ENCODE measurements at regions not wholly inside any gene's neighbourhood (a gene's known extent, or its start where the extent isn't known, plus 50 kb on each side); places are given as distances from the start of the nearest gene placed in this dataset.

DNA sequence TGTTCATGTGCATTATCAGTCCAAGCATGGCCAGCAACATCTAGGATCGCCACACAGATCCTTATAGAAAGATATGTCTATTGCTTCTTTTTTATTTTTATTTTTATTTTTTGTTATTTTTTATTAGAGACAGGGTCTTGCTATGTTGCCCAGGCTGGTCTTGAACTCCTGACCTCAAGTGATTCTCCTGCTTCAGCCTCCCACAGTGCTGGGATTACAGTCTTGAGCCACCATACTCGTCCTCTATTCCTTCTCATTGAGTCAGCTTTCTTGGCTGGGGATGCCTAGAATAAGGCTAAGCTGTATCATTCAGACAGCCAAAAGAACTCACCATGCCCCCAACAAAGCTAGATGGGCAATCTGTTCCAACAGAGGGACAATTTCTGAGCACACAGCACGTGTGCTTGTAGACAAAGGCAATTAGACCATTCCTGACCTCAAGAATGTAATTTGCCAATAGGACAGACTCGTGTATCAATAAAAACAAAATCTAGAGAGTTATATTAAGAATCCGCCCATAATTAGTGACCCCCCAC, 264.0 kb upstream of the NEBL start:
- no peaks in the 10 kb centered on the region for H3K4me1 ChIP-seq (ENCODE audit: control insufficient read depth, insufficient read depth, low read depth, low read length)
- 65% methylated on average over 4 of the region's 5 CpGs for WGBS
- H3K14ac ChIP-seq (ENCODE audit: low read length in 2 of 2) = no peak overlapping the region

DNA sequence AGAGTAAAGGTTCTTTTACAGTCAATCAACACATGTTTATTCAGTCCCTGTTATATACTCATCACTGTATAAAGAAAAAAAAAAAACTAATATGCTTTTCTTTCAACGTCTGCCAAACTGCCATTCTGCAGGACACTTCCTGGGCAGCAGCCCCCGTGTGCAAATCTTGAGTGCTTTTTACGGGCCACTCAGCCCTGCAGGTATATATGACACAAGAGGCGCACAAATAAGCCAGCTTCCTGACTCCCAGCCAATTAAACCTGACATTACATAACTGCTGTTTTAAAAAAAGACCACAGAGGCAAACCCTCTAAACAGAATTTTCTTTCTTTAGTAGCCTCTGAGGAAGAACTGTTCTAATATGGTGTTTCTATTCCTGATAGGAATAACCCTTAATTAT, 263.0 kb upstream of the NEBL start:
- no peaks in the 10 kb centered on the region for H3K79me1 ChIP-seq (replicated peaks; ENCODE audit: low read length, poor library complexity, severe bottlenecking)
- WGBS = 74% methylated on average over 4 of the region's 4 CpGs
- peaks cover 3% of the 10 kb centered on the region for H3K9me3 ChIP-seq (ENCODE audit: control insufficient read depth, low read length)
- H3K23ac ChIP-seq (ENCODE audit: low read length in 2 of 2) = no peak overlapping the region
- H3K4me3 ChIP-seq (ENCODE audit: insufficient read depth in 1 of 2, low read depth in 1 of 2, low read length in 2 of 2) = no peak overlapping the region
- H3K18ac ChIP-seq (ENCODE audit: low read depth in 1 of 2, low read length in 2 of 2) = no peak overlapping the region
- DNase-seq = no peak
- no peak overlapping the region for H2BK15ac ChIP-seq (ENCODE audit: low read depth, poor library complexity, severe bottlenecking)
- peaks cover 9 to 18% of the 10 kb centered on the region in 2 experiments for H3K27me3 ChIP-seq (ENCODE audit: control insufficient read depth in 1 of 2, insufficient read depth in 1 of 2, low read length in 2 of 2)
- no peak overlapping the region for H2BK5ac ChIP-seq (ENCODE audit: low read depth, low read length, poor library complexity, severe bottlenecking)
- no peaks in the 10 kb centered on the region for H3K36me3 ChIP-seq (ENCODE audit: control insufficient read depth in 1 of 2, insufficient read depth in 2 of 2, low read depth in 1 of 2, low read length in 2 of 2)
- H2BK12ac ChIP-seq (ENCODE audit: low read length in 2 of 2) = no peak overlapping the region
- H3K9ac ChIP-seq (ENCODE audit: low read length) = no peak overlapping the region
- H3K4ac ChIP-seq (ENCODE audit: low read depth in 1 of 2, low read length in 2 of 2) = no peak overlapping the region
- no peak overlapping the region for H2AK5ac ChIP-seq (ENCODE audit: low read length, severe bottlenecking)
- H3K4me1 ChIP-seq (ENCODE audit: control insufficient read depth, insufficient read depth, low read depth, low read length) = no peaks in the 10 kb centered on the region
- H3K4me2 ChIP-seq (ENCODE audit: low read length, poor library complexity, severe bottlenecking) = no peak overlapping the region
- no peak overlapping the region for H3K27ac ChIP-seq (ENCODE audit: low read length, poor library complexity, severe bottlenecking)
- no peak overlapping the region for H2AFZ ChIP-seq (ENCODE audit: low read depth, low read length)
- H2BK120ac ChIP-seq (ENCODE audit: low read depth, low read length) = no peak overlapping the region
- H4K8ac ChIP-seq (ENCODE audit: low read length) = no peak overlapping the region
- H3K14ac ChIP-seq (ENCODE audit: low read length in 2 of 2) = no peak overlapping the region
- H4K91ac ChIP-seq (ENCODE audit: low read length) = no peak overlapping the region

More for the DNA sequence above, 264.0 kb upstream of the NEBL start:
- Histone ChIP-seq H3K4me3 (ENCODE audit: insufficient read depth in 1 of 2, low read depth in 1 of 2, low read length in 2 of 2) (no peak overlapping the region), H3K79me1 (replicated peaks; ENCODE audit: low read length, poor library complexity, severe bottlenecking) (no peaks in the 10 kb centered on the region), H3K23ac (ENCODE audit: low read length in 2 of 2) (no peak overlapping the region), H3K4ac (ENCODE audit: low read depth in 1 of 2, low read length in 2 of 2) (no peak overlapping the region), H2BK12ac (ENCODE audit: low read length in 2 of 2) (no peak overlapping the region), H3K36me3 (ENCODE audit: control insufficient read depth in 1 of 2, insufficient read depth in 2 of 2, low read depth in 1 of 2, low read length in 2 of 2) (no peaks in the 10 kb centered on the region), H3K27ac (ENCODE audit: low read length, poor library complexity, severe bottlenecking) (no peak overlapping the region), H2BK5ac (ENCODE audit: low read depth, low read length, poor library complexity, severe bottlenecking) (no peak overlapping the region), H3K18ac (ENCODE audit: low read depth in 1 of 2, low read length in 2 of 2) (no peak overlapping the region), H2BK15ac (ENCODE audit: low read depth, poor library complexity, severe bottlenecking) (no peak overlapping the region), H3K9ac (ENCODE audit: low read length) (no peak overlapping the region), H2AK5ac (ENCODE audit: low read length, severe bottlenecking) (no peak overlapping the region), H3K27me3 (ENCODE audit: control insufficient read depth in 1 of 2, insufficient read depth in 1 of 2, low read length in 2 of 2) (peaks cover 9 to 15% of the 10 kb centered on the region in 2 experiments), H4K91ac (ENCODE audit: low read length) (no peak overlapping the region), H2AFZ (ENCODE audit: low read depth, low read length) (no peak overlapping the region), H4K8ac (ENCODE audit: low read length) (no peak overlapping the region), H2BK120ac (ENCODE audit: low read depth, low read length) (no peak overlapping the region), H3K4me2 (ENCODE audit: low read length, poor library complexity, severe bottlenecking) (no peak overlapping the region), H3K9me3 (ENCODE audit: control insufficient read depth, low read length) (peaks cover 3% of the 10 kb centered on the region)
- DNase-seq = no peak

DNA sequence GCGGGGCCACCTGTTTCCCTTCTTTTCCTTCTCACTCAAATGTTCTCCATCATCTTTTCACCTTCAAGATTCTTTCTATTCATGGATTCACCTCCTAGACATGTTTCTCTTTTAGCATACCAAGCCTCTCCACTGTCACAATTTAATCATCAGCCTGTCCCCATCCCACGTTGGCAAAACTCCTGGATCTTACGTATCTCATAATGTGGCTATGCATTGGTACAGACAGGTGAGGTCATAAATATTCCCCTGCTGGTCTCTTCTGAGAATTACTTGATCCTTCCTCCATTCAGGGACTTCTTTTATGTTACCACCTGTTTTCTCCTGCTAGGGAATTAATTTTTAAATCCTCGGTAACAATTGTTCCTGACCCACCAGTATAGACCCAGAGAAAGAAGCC, 262.6 kb upstream of the NEBL start:
- Histone ChIP-seq H3K27me3 (ENCODE audit: control insufficient read depth in 1 of 2, insufficient read depth in 1 of 2, low read length in 2 of 2) (peaks cover 9 to 18% of the 10 kb centered on the region in 2 experiments), H3K4me3 (ENCODE audit: insufficient read depth in 1 of 2, low read depth in 1 of 2, low read length in 2 of 2) (no peak overlapping the region), H3K36me3 (ENCODE audit: control insufficient read depth in 1 of 2, insufficient read depth in 2 of 2, low read depth in 1 of 2, low read length in 2 of 2) (no peaks in the 10 kb centered on the region), H4K91ac (ENCODE audit: low read length) (no peak overlapping the region), H2BK120ac (ENCODE audit: low read depth, low read length) (no peak overlapping the region), H2AK5ac (ENCODE audit: low read length, severe bottlenecking) (no peak overlapping the region), H2BK12ac (ENCODE audit: low read length in 2 of 2) (no peak overlapping the region), H3K4me2 (ENCODE audit: low read length, poor library complexity, severe bottlenecking) (no peak overlapping the region), H3K9ac (ENCODE audit: low read length) (no peak overlapping the region), H3K14ac (ENCODE audit: low read length in 2 of 2) (no peak overlapping the region), H3K23ac (ENCODE audit: low read length in 2 of 2) (no peak overlapping the region), H3K27ac (ENCODE audit: low read length, poor library complexity, severe bottlenecking) (no peak overlapping the region), H3K18ac (ENCODE audit: low read depth in 1 of 2, low read length in 2 of 2) (no peak overlapping the region), H3K4me1 (ENCODE audit: control insufficient read depth, insufficient read depth, low read depth, low read length) (no peaks in the 10 kb centered on the region), H3K9me3 (ENCODE audit: control insufficient read depth, low read length) (peaks cover 3% of the 10 kb centered on the region), H3K4ac (ENCODE audit: low read depth in 1 of 2, low read length in 2 of 2) (no peak overlapping the region), H2BK5ac (ENCODE audit: low read depth, low read length, poor library complexity, severe bottlenecking) (no peak overlapping the region), H2BK15ac (ENCODE audit: low read depth, poor library complexity, severe bottlenecking) (no peak overlapping the region), H3K79me1 (replicated peaks; ENCODE audit: low read length, poor library complexity, severe bottlenecking) (no peaks in the 10 kb centered on the region), H2AFZ (ENCODE audit: low read depth, low read length) (no peak overlapping the region), H4K8ac (ENCODE audit: low read length) (no peak overlapping the region)
- DNase-seq = no peak
- WGBS = 84% methylated on average over 4 of the region's 4 CpGs

DNA sequence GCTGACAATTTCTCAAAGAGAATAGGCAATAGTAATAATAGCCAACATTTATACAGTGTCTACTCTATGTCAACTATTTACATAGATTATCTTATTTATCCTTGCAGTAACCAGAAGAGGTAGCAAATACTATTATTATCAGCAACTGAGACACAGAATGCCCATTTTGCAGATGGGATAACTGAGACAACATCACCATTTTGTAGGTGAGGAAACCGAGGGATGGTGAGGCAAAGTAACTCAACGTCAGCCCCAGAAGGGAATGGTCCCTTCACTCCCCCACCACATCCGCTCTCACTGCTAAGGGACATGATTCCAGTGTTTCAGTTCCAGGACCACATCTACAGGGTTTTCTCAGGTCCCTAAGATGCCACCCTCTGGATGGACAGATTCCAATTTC, 261.2 kb upstream of the NEBL start:
- Histone ChIP-seq H3K4me1 (ENCODE audit: control insufficient read depth, insufficient read depth, low read depth, low read length) (no peaks in the 10 kb centered on the region), H3K27ac (ENCODE audit: low read length, poor library complexity, severe bottlenecking) (no peak overlapping the region), H3K9me3 (ENCODE audit: control insufficient read depth, low read length) (peaks cover 3% of the 10 kb centered on the region), H3K27me3 (ENCODE audit: control insufficient read depth in 1 of 2, insufficient read depth in 1 of 2, low read length in 2 of 2) (peaks cover 9 to 18% of the 10 kb centered on the region in 2 experiments), H3K23ac (ENCODE audit: low read length in 2 of 2) (no peak overlapping the region), H4K91ac (ENCODE audit: low read length) (no peak overlapping the region), H3K4me2 (ENCODE audit: low read length, poor library complexity, severe bottlenecking) (no peak overlapping the region), H2BK12ac (ENCODE audit: low read length in 2 of 2) (no peak overlapping the region), H3K4ac (ENCODE audit: low read depth in 1 of 2, low read length in 2 of 2) (no peak overlapping the region), H4K8ac (ENCODE audit: low read length) (peak overlapping the region; percentile 37), H3K4me3 (ENCODE audit: insufficient read depth in 1 of 2, low read depth in 1 of 2, low read length in 2 of 2) (no peak overlapping the region), H2AK5ac (ENCODE audit: low read length, severe bottlenecking) (no peak overlapping the region), H2AFZ (ENCODE audit: low read depth, low read length) (no peak overlapping the region), H2BK15ac (ENCODE audit: low read depth, poor library complexity, severe bottlenecking) (no peak overlapping the region), H2BK5ac (ENCODE audit: low read depth, low read length, poor library complexity, severe bottlenecking) (no peak overlapping the region), H3K79me1 (replicated peaks; ENCODE audit: low read length, poor library complexity, severe bottlenecking) (no peaks in the 10 kb centered on the region), H2BK120ac (ENCODE audit: low read depth, low read length) (no peak overlapping the region), H3K36me3 (ENCODE audit: control insufficient read depth in 1 of 2, insufficient read depth in 2 of 2, low read depth in 1 of 2, low read length in 2 of 2) (no peaks in the 10 kb centered on the region), H3K18ac (ENCODE audit: low read depth in 1 of 2, low read length in 2 of 2) (no peak overlapping the region), H3K9ac (ENCODE audit: low read length) (no peak overlapping the region), H3K14ac (ENCODE audit: low read length in 2 of 2) (no peak overlapping the region)
- 86% methylated on average over 3 of the region's 3 CpGs for WGBS
- no peak for DNase-seq
